ENCODE measurements at regions not wholly inside any gene's neighbourhood (a gene's known extent, or its start where the extent isn't known, plus 50 kb on each side); places are given as distances from the start of the nearest gene placed in this dataset.

DNA sequence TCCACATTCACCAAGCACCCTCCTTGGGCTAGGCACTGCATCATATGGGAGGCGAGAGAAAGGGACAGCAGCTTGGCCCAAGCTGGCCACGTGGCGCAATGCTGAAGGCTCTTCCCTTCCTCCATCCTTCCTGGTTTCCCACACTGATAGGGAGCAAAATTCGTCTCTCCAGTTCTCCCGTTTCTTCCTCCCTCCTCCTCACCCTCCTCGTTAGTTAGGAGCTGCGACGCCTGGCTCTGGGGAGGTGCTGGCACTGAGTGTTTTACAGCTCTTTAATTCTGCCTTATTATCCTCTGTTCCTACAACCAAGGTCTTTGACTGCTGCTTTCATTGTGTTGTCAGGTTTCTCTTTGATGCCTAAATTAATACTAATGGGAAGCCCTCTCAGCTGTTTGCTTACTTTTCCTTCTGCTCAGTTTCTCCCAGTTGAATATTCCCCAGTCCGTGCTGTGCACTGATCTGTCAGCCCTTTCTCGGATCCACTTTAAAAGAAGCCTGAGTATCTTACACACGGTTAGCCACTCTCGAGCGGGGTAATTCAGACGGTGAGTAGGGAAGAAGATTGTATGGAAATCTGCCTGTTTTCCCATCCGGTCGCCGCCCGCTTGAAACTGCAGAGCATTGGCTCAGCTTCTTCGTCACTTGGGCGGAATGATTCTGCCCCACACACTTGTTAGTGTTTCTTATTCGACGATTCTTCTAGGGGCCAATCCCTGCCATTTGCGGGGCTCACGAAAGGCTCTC is 56.2 kb upstream of the SMYD2 start:
- Histone ChIP-seq H3K4me1 (ENCODE audit: low read depth, poor library complexity, severe bottlenecking) (no peaks in the 10 kb centered on the region), H3K27me3 (ENCODE audit: insufficient read depth, low read depth) (no peaks in the 10 kb centered on the region), H3K4me2 (no peak overlapping the region), H3K79me2 (ENCODE audit: insufficient read depth, low read depth) (no peaks in the 10 kb centered on the region), H3K9ac (no peak overlapping the region), H3K36me3 (ENCODE audit: insufficient read depth) (no peaks in the 10 kb centered on the region), H4K20me1 (ENCODE audit: insufficient read depth) (no peaks in the 10 kb centered on the region), H3K27ac (no peak overlapping the region), H2AFZ (ENCODE audit: low read depth) (no peak overlapping the region), H3K4me3 (IDR thresholded peaks at IDR 0.05; ENCODE audit: insufficient read depth, low read depth, low read length) (no peak overlapping the region)
- TF ChIP-seq, protein P1, sequence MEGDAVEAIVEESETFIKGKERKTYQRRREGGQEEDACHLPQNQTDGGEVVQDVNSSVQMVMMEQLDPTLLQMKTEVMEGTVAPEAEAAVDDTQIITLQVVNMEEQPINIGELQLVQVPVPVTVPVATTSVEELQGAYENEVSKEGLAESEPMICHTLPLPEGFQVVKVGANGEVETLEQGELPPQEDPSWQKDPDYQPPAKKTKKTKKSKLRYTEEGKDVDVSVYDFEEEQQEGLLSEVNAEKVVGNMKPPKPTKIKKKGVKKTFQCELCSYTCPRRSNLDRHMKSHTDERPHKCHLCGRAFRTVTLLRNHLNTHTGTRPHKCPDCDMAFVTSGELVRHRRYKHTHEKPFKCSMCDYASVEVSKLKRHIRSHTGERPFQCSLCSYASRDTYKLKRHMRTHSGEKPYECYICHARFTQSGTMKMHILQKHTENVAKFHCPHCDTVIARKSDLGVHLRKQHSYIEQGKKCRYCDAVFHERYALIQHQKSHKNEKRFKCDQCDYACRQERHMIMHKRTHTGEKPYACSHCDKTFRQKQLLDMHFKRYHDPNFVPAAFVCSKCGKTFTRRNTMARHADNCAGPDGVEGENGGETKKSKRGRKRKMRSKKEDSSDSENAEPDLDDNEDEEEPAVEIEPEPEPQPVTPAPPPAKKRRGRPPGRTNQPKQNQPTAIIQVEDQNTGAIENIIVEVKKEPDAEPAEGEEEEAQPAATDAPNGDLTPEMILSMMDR (conservative IDR thresholded peaks at IDR 0.05; ENCODE audit: low read depth, low read length), result no peak

DNA sequence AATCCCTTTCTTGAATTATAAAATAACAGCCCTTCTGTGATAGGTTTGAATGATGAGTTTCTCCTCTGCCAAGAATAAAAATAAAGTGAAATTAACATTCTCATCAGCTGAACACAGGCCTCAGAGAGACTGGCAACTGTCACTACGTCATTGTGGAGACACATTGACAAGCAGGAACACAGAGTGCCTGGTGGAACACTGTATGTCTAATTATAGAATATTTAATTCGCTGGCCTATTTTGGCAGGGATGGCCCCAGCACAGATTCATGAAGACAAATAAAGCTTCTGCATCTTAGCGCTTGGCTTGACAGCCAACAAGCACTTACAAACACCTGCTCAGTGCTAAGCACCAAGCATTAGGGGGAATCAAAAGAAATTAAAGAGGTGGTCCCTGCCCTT is 52.0 kb upstream of the SMYD2 start:
- TF ChIP-seq, protein P1 (conservative IDR thresholded peaks at IDR 0.05; ENCODE audit: low read depth, low read length), result no peak
- Histone ChIP-seq H3K4me1 (ENCODE audit: low read depth, poor library complexity, severe bottlenecking) (no peaks in the 10 kb centered on the region), H4K20me1 (ENCODE audit: insufficient read depth) (no peaks in the 10 kb centered on the region), H3K27me3 (ENCODE audit: insufficient read depth, low read depth) (no peaks in the 10 kb centered on the region), H3K9ac (no peak overlapping the region), H3K79me2 (ENCODE audit: insufficient read depth, low read depth) (no peaks in the 10 kb centered on the region), H3K36me3 (ENCODE audit: insufficient read depth) (no peaks in the 10 kb centered on the region), H3K27ac (no peak overlapping the region), H3K4me3 (IDR thresholded peaks at IDR 0.05; ENCODE audit: insufficient read depth, low read depth, low read length) (no peak overlapping the region), H2AFZ (ENCODE audit: low read depth) (no peak overlapping the region), H3K4me2 (no peak overlapping the region)

DNA sequence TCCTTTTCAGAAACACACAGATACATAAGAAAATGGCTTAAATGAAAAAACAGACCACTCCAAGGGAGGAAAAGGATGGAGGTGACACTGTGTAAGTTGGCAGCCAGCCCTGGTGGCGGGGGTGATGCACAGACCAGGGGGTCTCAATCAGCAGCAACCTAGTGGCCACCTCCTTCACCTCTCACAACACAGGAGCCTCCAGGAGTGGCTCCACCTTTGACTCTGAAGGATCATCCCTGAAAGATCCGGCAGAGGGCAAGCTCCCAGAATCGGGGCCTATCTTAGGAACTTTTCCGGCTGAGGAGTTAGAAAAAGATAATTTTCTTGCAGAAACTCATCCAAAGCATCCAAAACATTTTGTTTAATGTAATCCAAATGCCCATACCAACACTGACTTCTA is 51.2 kb upstream of the SMYD2 start:
- H3K27ac ChIP-seq, result no peak overlapping the region
- H4K20me1 ChIP-seq (ENCODE audit: insufficient read depth), result no peaks in the 10 kb centered on the region
- no peak overlapping the region for H3K4me2 ChIP-seq
- H3K27me3 ChIP-seq (ENCODE audit: insufficient read depth, low read depth), result no peaks in the 10 kb centered on the region
- no peaks in the 10 kb centered on the region for H3K36me3 ChIP-seq (ENCODE audit: insufficient read depth)
- no peaks in the 10 kb centered on the region for H3K4me1 ChIP-seq (ENCODE audit: low read depth, poor library complexity, severe bottlenecking)
- TF ChIP-seq, protein P1 (conservative IDR thresholded peaks at IDR 0.05; ENCODE audit: low read depth, low read length), result no peak
- H3K4me3 ChIP-seq (IDR thresholded peaks at IDR 0.05; ENCODE audit: insufficient read depth, low read depth, low read length), result no peak overlapping the region
- H3K79me2 ChIP-seq (ENCODE audit: insufficient read depth, low read depth), result no peaks in the 10 kb centered on the region
- H3K9ac ChIP-seq, result no peak overlapping the region
- H2AFZ ChIP-seq (ENCODE audit: low read depth), result no peak overlapping the region

All from KMS-11 (cell line).